B cell (primary cell): ENCODE measurements at regions not wholly inside any gene's neighbourhood (a gene's known extent, or its start where the extent isn't known, plus 50 kb on each side); places are given as distances from the start of the nearest gene placed in this dataset.

Experiments
- ATAC-seq: fragments of 200-7000 bp; cut with Tn5 transposase; one replicate; pipeline ENCODE4 v1.10.0; 2021; ENCODE audit warnings: low read depth, mild to moderate bottlenecking, moderate number of reproducible peaks, moderate library complexity
- CTCF ChIA-PET: fragments of 350-600 bp; sonication (Branson Sonifier 250); formaldehyde crosslinking; loops from one replicate; lab custom pipeline; 2021; ENCODE audit warnings: antibody characterized with exemption, inconsistent platforms; lab: Charles Lee
- POLR2A ChIA-PET: fragments of 350-600 bp; sonication (Branson Sonifier 250); formaldehyde crosslinking; loops from one replicate; lab custom pipeline; 2021; ENCODE audit warnings: antibody characterized with exemption; lab: Charles Lee
- DNase-seq: peaks from one replicate; pipeline ENCODE4 v3.0.0; 2013
- H2AFZ ChIP-seq: 2 replicates; pipeline ENCODE4 v1.6.1; 2012; ENCODE audit warnings: mild to moderate bottlenecking, low read depth, low read length; ENCODE audit not compliant: insufficient read depth, poor library complexity, severe bottlenecking
- H3K27ac ChIP-seq, 2 donors: 1 replicate in 1 of 2; 2 replicates in 1 of 2; pipeline ENCODE4 v1.5.1; 2012 to 2013; ENCODE audit warnings: low read length in 2 of 2, mild to moderate bottlenecking in 2 of 2, moderate library complexity in 1 of 2
- H3K27me3 ChIP-seq, 4 experiments: fragments of 200-600 bp in 1 of 4; sonication (generic) in 1 of 4; replicated peaks in 1 of 4; 1 replicate in 2 of 4; 2 replicates in 2 of 4; pipeline versions ENCODE4 v1.6.1 to v1.7.0; 2013 to 2016; ENCODE audit warnings: low read length in 3 of 4, mild to moderate bottlenecking in 2 of 4, mixed read lengths in 1 of 4, moderate library complexity in 1 of 4; ENCODE audit not compliant: insufficient read depth in 4 of 4, control insufficient read depth in 3 of 4; ENCODE audit errors: control extremely low read depth in 1 of 4
- H3K36me3 ChIP-seq, 2 experiments: replicated peaks in 1 of 2; 1 replicate in 1 of 2; 2 replicates in 1 of 2; pipeline versions ENCODE4 v1.6.1 to v1.7.1; 2013; ENCODE audit warnings: low read length in 1 of 2; ENCODE audit not compliant: insufficient read depth in 2 of 2, control insufficient read depth in 1 of 2; ENCODE audit errors: control extremely low read depth in 1 of 2, extremely low read depth in 1 of 2
- H3K4me1 ChIP-seq, 2 donors: fragments of 200-600 bp in 1 of 2; sonication (generic) in 1 of 2; 1 replicate in 1 of 2; 2 replicates in 1 of 2; pipeline versions ENCODE4 v1.5.1 to v1.6.1; 2013 to 2017; ENCODE audit warnings: low read length in 2 of 2; ENCODE audit not compliant: control insufficient read depth in 2 of 2, insufficient read depth in 2 of 2
- H3K4me2 ChIP-seq: replicated peaks from 2 replicates; pipeline ENCODE3; 2012; ENCODE audit warnings: mild to moderate bottlenecking, low read depth, low read length; ENCODE audit not compliant: poor library complexity, severe bottlenecking
- H3K4me3 ChIP-seq, 5 experiments: fragments of 200-600 bp in 1 of 5; sonication (generic) in 1 of 5; 1 replicate in 3 of 5; 2 replicates in 2 of 5; pipeline versions ENCODE4 v1.5.1 to v1.7.0; 2011 to 2016; ENCODE audit warnings: low read length in 4 of 5, mild to moderate bottlenecking in 4 of 5, low read depth in 2 of 5, control low read depth in 1 of 5, moderate library complexity in 1 of 5; ENCODE audit not compliant: insufficient read depth in 1 of 5; ENCODE audit errors: control extremely low read depth in 1 of 5, extremely low read depth in 1 of 5
- H3K79me2 ChIP-seq: fragments of 200-600 bp; sonication (generic); one replicate; pipeline ENCODE4 v1.6.0; 2016; ENCODE audit warnings: low read length; ENCODE audit not compliant: control insufficient read depth, insufficient read depth
- H3K9ac ChIP-seq: fragments of 200-600 bp; sonication (generic); 2 replicates; pipeline ENCODE4 v1.6.1; 2017; ENCODE audit warnings: mild to moderate bottlenecking, low read length, moderate library complexity
- H3K9me3 ChIP-seq, 3 donors: one replicate each; pipeline versions ENCODE4 v1.6.1 to v1.7.1; 2013; ENCODE audit warnings: low read length in 2 of 3; ENCODE audit not compliant: control insufficient read depth in 2 of 3, insufficient read depth in 1 of 3; ENCODE audit errors: control extremely low read depth in 1 of 3
- H4K20me1 ChIP-seq: 2 replicates; pipeline ENCODE4 v1.6.0; 2012; ENCODE audit warnings: mild to moderate bottlenecking, low read length; ENCODE audit not compliant: insufficient read depth, control insufficient read depth, poor library complexity, severe bottlenecking
- H3K27ac Mint-ChIP-seq: one replicate; pipeline ENCODE4 v1.8.0; 2021; ENCODE audit warnings: mixed read lengths
- H3K27me3 Mint-ChIP-seq: one replicate; pipeline ENCODE4 v1.8.0; 2021; ENCODE audit warnings: mixed read lengths
- H3K4me1 Mint-ChIP-seq: one replicate; pipeline ENCODE4 v1.8.0; 2021; ENCODE audit warnings: mixed read lengths
- H3K4me3 Mint-ChIP-seq: one replicate; pipeline ENCODE4 v1.8.0; 2021; ENCODE audit warnings: mixed read lengths
- H3K9me3 Mint-ChIP-seq: one replicate; pipeline ENCODE4 v1.8.0; 2022; ENCODE audit warnings: mixed read lengths; ENCODE audit not compliant: insufficient read depth
- CTCF ChIP-seq: fragments of 200-600 bp; IDR thresholded peaks from one replicate; pipeline ENCODE4 v1.8.0; 2022; ENCODE audit warnings: antibody characterized with exemption, mild to moderate bottlenecking
- EZH2 ChIP-seq: IDR thresholded peaks from 2 replicates; pipeline ENCODE4 v1.6.1; 2012; ENCODE audit warnings: borderline replicate concordance, low read depth, mild to moderate bottlenecking, moderate library complexity, low read length; ENCODE audit not compliant: insufficient read depth, poor library complexity, severe bottlenecking
- WGBS: methylation state at CpG from one replicate; pipeline ENCODE4 v1.1.5; 2013; ENCODE audit warnings: missing lambda C conversion rate; ENCODE audit not compliant: insufficient coverage; 5-methylcytosine and 5-hydroxymethylcytosine counted together
- intact Hi-C: fragments of 100-400 bp; cut with micrococcal nuclease; formaldehyde crosslinking; loops from one replicate; pipeline ENCODE4 v1.10.0; 2022

- H3K4me3 ChIP-seq: no peak overlapping the region
- peaks cover 5 to 6% of the 10 kb centered on the region in 2 donors for H3K4me1 ChIP-seq
- H3K9me3 ChIP-seq: no peaks in the 10 kb centered on the region
- WGBS: 91% methylated on average over 8 of the region's 8 CpGs
- H3K36me3 ChIP-seq: no peaks in the 10 kb centered on the region
- no peak overlapping the region for H3K4me3 Mint-ChIP-seq
- H3K4me1 Mint-ChIP-seq: peaks cover 6% of the 10 kb centered on the region
- H3K9ac ChIP-seq: no peak overlapping the region
- no peak for TF ChIP-seq EZH2
- TF ChIP-seq CTCF: no peak
- no peak for ATAC-seq
- H2AFZ ChIP-seq: no peak overlapping the region
- intact Hi-C loops: no loop called here
- peaks cover 54% of the 10 kb centered on the region for H3K27me3 Mint-ChIP-seq
- DNase-seq: no peak
- H3K27ac Mint-ChIP-seq: no peak overlapping the region
- H3K4me2 ChIP-seq: no peak overlapping the region
- peaks cover 0 to 19% (median 8%) of the 10 kb centered on the region in 4 experiments for H3K27me3 ChIP-seq
- CTCF ChIA-PET: no interaction called here
- H3K27ac ChIP-seq: no peak overlapping the region
- POLR2A ChIA-PET: no interaction called here
- no peaks in the 10 kb centered on the region for H4K20me1 ChIP-seq
- no peaks in the 10 kb centered on the region for H3K79me2 ChIP-seq
- H3K9me3 Mint-ChIP-seq: no peaks in the 10 kb centered on the region
Observed at GRCh38 chr16:79325226-79325945, 275.2 kb downstream of the MAF start.

- H3K4me1 Mint-ChIP-seq: peaks cover 5% of the 10 kb centered on the region
- ChIA-PET CTCF (no interaction called here), POLR2A (no interaction called here)
- Histone ChIP-seq H3K27me3 (peaks cover 0 to 18% (median 6%) of the 10 kb centered on the region in 4 experiments), H3K36me3 (no peaks in the 10 kb centered on the region), H3K4me2 (no peak overlapping the region), H3K4me1 (no peaks in the 10 kb centered on the region), H4K20me1 (no peaks in the 10 kb centered on the region), H3K9me3 (no peaks in the 10 kb centered on the region), H2AFZ (no peak overlapping the region), H3K27ac (no peak overlapping the region), H3K79me2 (no peaks in the 10 kb centered on the region), H3K4me3 (no peak overlapping the region), H3K9ac (no peak overlapping the region)
- 56% methylated on average over 2 of the region's 6 CpGs for WGBS
- DNase-seq (no peak), ATAC-seq (no peak)
- no peak for TF ChIP-seq CTCF
- peaks cover 65% of the 10 kb centered on the region for H3K27me3 Mint-ChIP-seq
- H3K27ac Mint-ChIP-seq: no peak overlapping the region
- H3K4me3 Mint-ChIP-seq: no peak overlapping the region
- H3K9me3 Mint-ChIP-seq: no peaks in the 10 kb centered on the region
- intact Hi-C loops: no loop called here
Observed at GRCh38 chr16:79320956-79321355, 279.6 kb downstream of the MAF start.
